Stimulated activated CD4-positive, alpha-beta T cell treated with anti-CD3 and anti-CD28 coated beads, Interleukin-1b, Interleukin-23, amount 100 ng/mL, for 48 hours (primary cell): ENCODE measurements at regions not wholly inside any gene's neighbourhood (a gene's known extent, or its start where the extent isn't known, plus 50 kb on each side); places are given as distances from the start of the nearest gene placed in this dataset.

Experiments used
- DNase-seq: peaks from one replicate; pipeline ENCODE4 v3.0.0-alpha.2; 2020

DNA sequence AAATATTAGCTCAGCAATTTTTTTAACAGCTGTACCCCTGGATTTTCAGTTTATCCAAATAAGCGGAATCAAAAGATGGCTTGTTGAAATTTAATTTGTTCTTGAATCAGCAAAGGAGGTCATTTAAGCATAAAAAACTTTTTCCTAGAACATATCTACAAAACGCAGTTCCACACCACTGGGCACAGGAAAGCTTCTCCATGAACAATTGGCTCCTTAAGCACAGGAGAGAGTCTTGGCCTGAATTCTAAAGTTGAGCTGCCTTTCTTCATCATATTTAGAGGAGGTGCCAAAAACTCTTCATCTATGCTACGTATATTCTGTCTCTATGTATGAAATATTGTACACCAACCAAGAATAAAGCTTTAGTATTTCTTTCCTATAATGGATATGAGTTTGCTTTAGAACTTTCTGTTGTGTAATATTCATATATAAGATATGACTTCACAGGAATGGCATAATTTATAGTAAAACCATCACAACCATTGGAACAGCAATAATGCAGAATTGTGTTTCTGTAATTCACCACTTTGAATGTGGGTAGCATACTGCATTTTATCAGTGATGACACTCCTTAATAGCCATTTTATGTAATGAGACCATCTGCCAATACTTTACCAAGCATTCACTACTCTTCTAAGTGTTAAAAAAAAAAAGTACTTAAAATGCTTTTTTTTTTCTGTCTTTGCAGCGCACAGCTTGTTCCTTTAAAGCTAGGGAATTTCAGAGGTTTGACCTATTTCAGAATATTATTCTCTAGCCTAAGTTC lies 263.7 kb downstream of the SLITRK6 start:
- no peak for DNase-seq

DNA sequence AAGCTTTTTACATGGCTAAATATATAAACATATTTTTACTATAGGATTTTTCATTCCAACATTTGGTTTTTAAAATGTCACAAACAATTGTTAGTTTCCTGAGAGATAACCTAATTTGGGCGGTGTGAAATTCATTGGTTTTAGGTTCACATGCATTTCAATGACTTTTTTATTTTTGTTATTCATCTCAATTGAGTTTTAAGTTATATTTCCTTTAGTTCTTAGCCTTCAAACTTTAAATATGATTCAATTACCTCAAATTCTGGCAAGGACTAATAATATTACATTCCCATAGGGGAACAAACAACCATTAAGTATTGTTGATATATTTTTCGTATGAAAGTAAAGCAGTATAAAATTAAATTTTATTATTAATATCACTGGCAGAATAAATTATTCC lies 265.3 kb downstream of the SLITRK6 start:
- DNase-seq, result no peak

GRCh38 chr13:85529218-85529594 lies 270.0 kb downstream of the SLITRK6 start:
- DNase-seq, result no peak

DNA sequence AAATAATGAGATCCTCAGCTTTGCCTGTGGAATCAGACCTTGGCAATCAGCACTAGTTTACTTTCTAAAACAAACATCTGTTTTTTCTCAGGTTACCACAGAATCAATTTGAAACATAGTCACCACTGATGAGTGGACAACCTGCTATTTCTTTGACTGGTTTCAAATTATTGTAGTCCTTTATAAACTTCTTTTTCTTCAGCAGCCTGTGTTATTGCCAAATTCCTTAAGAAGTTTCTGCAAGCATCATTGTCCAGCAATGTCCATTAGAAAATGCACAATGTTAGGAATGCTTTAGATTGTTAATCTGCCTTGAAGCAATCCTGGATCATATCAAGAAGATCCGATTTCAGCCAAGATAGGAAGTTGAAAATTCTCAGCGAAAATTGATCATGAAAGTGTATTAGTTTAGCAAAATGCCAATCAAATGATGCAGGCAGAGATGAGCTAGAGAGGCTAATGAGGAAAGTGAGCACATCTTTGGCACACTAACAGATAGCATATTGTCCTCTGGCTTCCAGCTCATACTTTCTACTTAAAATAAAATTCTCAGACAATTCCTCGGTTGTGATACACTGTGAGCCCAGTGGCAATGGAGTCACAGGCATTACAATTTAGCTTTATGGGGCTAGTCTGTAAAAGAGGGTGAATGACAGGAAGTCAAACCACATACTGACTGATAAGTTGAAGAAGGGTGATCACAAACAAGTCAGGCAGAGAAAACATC lies 270.6 kb downstream of the SLITRK6 start:
- DNase-seq, result no peak

DNA sequence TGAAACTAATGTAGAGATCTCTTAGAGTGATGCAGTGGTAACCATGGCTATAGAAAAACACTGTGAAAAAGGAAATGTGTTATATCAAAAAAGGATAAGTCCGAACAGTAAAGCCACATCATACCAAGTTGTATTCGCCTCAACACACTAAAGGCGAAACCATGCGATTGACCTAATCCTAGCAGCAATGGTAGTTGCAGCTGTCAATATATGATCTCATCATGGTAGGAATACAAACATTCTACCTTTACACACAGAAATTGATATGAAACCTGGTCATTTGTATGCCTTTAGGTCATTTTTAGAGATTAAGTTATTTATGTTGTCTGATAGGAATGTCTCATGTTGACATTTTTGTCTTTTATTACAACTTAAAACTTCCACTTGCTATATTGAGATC lies 271.9 kb downstream of the SLITRK6 start:
- DNase-seq, result no peak

- DNase-seq, result no peak
Observed at GRCh38 chr13:85525411-85525810, 273.8 kb downstream of the SLITRK6 start.

DNA sequence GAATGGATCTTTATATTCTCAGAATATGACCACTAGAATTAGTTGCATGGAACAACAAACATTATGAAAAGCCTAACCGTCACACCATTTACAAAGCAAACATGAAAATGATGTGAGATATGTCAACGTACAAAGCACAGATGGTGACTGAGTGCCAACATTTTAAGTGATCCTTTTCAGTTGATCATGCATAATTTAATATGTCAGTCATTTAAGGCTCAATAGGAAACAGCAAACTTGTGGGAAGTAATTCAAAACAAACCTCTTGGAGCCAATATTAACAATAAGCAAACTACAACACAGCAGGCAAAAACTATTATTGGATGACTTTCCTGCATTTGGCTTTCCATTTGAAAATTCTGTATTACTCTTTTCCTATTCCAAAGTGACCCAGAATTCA lies 277.6 kb downstream of the SLITRK6 start:
- DNase-seq, result no peak

- no peak for DNase-seq
Observed at GRCh38 chr13:85520445-85520844, 278.8 kb downstream of the SLITRK6 start.

GRCh38 chr13:85519363-85519762 lies 279.9 kb downstream of the SLITRK6 start:
- no peak for DNase-seq

DNA sequence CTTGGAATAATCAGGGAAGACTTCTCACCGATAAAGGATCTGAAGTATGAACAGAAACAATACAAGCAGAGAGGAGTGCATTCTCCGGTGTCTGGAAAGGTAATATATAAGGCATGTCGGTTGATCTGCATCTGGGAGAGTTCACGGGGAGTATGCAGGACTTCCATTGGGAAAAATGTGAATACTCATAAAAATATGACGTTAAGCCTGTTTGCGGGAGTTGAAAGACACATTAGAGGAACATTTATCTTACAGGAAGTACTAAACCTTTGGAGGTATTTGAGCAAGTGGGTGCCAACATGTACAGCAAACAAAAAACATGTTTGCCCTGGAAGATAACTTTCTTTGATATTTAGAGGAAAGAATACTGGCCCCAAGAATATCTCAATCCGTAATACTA lies 286.8 kb downstream of the SLITRK6 start:
- DNase-seq, result no peak

- no peak for DNase-seq
Observed at GRCh38 chr13:85509512-85509911, 289.7 kb downstream of the SLITRK6 start.

DNA sequence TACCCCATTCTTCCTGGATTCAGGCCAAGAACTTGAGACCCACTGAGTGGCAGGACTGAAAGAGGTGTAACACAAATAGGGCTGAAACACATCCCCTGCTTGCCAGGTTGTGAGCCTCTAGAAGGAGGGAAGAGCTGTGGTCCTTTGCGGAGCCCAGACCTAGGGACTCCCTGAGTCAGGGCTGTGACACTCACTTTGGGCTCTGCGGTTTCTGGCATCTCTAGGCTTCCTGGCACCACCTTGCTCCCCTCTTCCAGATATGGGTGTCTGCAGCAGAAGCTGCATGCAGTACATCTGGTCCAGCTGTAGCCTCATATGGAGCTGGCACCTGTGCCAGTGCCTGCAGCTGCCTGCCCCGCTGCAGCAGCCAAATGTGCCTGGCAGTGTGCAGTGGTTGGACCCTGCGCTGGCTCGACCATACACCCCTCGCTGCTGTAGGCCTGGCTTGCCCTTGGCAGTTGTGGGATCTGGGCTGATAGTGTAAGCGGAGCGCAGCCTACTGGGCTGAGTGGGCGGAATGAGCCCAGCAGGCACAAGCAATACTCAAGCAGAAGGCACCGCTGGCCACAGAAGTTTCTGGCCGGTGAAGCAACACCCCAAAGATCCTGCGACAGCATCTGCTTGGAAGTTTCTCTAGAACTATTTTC lies 290.4 kb downstream of the SLITRK6 start:
- DNase-seq, result no peak

DNA sequence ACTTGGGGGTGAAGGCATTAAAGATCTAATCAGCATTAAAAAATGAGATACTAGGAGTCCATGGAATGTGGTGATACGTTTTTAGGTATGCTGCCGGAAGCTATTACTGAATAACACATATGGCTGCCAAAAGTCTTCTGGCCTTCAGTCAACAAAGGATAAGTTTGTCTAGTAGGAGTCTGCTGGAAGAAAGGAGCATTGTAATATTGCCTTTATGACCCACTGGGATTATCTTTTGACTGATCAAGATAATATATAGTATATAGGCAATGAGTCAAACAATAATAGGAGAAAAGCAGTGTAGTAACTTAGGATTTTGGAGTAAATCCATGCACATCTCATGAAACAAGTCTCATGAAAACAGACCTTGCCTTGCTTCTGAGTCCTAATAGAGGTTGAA lies 295.4 kb downstream of the SLITRK6 start:
- DNase-seq, result no peak

DNA sequence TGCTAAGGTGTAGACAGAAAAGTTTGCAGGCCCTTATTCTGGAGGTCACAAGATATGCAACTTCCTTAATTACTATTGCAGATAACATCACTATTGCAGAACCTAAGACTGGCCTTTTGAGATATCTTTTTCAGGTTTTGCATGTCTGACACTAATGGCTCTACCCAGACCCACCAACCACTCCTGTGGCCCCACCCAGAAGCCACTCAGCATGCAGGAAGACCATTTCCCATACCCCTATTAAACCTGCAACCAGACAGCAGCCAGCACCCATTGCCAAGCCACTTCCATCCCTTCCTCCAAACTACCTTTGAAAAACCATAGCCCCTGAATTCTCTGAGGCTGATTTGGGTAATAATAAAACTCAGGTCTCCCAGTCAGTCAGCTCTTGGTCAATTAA lies 297.6 kb downstream of the SLITRK6 start:
- DNase-seq, result no peak

- DNase-seq, result no peak
Observed at GRCh38 chr13:85500696-85501256, 298.4 kb downstream of the SLITRK6 start.

DNA sequence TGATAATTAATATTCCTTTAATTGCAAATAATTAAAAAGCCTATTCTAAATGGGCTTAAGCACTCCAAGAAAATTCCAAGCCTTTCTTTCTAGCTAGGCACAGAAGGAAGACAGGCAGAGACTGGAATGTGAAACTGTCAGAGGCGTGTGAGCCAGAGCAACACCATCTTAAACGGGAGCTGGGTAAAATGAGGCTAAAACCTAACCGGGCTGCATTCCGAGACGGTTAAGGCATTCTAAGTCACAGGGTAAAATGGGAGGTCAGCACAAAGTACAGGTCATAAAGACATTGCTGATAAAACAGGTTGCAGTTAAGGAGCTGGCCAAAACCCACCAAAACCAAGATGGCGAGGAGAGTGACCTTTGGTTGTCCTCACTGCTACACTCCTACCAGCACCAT lies 300.4 kb downstream of the SLITRK6 start:
- DNase-seq, result no peak

DNA sequence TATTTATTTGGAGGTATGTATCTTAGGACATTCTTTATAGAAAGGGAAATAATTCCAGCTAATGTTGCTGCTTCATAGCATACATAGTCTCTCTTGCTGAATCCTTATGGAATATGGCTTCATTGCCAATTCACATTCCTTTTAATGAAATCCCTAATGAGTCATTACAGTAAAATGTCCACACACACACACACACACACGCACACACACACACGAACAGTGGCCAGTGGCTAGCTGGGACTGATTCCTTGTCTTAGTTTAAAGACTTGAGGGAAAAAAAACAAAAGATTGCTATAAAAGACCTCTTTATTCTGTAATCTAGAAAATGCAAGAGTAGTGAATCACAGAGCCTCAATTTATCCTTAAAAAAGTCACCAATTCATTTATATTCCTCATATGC lies 301.6 kb downstream of the SLITRK6 start:
- no peak for DNase-seq

- DNase-seq, result no peak
Observed at GRCh38 chr13:85492283-85492682, 306.9 kb downstream of the SLITRK6 start.

- DNase-seq, result no peak
Observed at GRCh38 chr13:85486663-85487062, 312.6 kb downstream of the SLITRK6 start.

DNA sequence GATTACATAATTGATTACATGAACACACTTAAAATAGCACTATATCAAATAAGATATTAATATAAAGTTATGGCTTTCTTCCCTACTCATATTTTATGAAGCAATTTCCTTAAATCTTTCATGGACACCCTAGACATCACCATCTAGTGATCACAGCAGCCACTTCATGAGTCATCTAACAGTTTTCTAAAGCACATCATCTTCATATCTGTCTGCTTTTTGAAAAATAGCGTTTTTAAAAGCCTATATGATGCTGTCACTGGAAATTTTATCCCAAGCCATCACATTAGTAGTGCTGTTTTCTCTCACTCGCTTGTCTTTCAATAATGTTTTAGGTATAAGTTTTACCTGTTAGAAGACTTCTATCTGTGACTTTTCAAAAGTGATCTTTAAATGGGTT lies 326.1 kb downstream of the SLITRK6 start:
- DNase-seq, result no peak

DNA sequence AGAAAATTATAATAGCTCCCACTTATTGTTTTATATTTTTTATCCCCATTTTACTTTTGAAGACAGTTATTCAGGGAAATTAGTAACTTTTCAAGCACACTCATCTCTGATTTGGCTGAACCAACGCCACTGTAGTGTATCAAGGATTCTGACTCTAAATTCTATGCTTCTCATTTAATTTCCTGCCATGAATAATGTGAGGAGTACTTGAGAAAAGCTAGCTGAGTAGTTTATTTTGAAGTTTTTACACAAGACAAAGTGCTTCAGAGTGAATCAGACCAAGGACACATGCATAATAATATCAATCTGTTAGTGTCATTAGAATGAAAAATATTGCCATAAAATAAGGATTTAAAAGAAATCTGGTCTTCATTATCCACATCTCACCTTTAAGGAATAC lies 329.9 kb downstream of the SLITRK6 start:
- DNase-seq, result no peak

GRCh38 chr13:85462792-85463425 lies 336.3 kb downstream of the SLITRK6 start:
- no peak for DNase-seq

DNA sequence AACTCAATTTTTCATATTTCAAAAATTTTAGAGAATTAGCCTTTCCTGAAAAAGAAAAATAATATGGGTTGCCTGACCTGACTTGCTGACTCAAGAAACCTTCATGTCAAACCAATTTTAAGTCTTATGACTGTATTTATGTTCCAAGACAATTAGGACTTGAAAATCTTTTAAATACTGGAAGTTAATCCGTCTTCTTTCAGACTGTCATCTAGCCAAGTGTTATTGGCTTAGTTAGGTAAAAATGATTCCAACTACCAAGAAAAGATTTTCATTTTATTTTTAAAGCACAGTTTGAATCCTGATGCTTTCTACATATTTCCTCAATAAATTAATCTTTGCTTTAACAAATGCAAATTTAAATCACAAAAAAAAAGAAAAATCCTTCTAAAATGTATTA lies 337.6 kb downstream of the SLITRK6 start:
- DNase-seq, result no peak
